ENCODE measurements at regions not wholly inside any gene's neighbourhood (a gene's known extent, or its start where the extent isn't known, plus 50 kb on each side); places are given as distances from the start of the nearest gene placed in this dataset.

DNA sequence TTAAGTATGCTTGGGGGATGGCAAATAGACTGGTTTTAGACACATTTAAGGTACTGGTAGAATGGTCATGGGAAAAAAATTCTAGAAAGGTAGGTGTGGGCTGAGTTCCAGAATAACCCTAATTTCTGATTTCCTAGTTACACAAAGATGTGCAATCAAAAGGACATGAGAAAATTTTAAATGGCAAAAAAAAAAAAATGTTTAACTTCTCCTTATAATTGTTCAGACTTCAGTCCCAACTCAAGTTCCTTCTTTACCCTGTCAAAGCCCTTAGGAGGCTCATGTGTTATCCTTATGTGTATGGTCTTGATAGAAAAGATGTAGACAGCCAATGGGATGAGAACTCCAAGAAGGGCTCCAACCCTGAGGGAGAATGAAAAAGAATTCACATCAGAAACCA, 153.3 kb upstream of the PLEKHG7 start:
- TF ChIP-seq CTCF (conservative IDR thresholded peaks at IDR 0.05; ENCODE audit: low read depth, low read length) (no peak), EZH2 (IDR thresholded peaks at IDR 0.05; ENCODE audit: low read length, unreplicated experiment) (no peak), EZH2phosphoT487 (IDR thresholded peaks at IDR 0.05; ENCODE audit: borderline replicate concordance, low read length) (no peak)
